Calu3 (cell line): ENCODE measurements at regions not wholly inside any gene's neighbourhood (a gene's known extent, or its start where the extent isn't known, plus 50 kb on each side); places are given as distances from the start of the nearest gene placed in this dataset.

Experiments used
- BruUV-seq: library from RNA; stranded (reverse); fragments of 400-500 nt; replicated peaks from 2 replicates; lab custom pipeline; 2021; lab: Mats Ljungman, UMichigan
- CTCF ChIA-PET: fragments of 300-600 bp; sonication (Branson Sonifier 250); formaldehyde crosslinking; loops from one replicate; lab custom pipeline; 2022; ENCODE audit warnings: antibody characterized with exemption; lab: Charles Lee
- DNase-seq: peaks from one replicate; pipeline ENCODE4 v3.0.0; 2022
- H3K27ac Mint-ChIP-seq: one replicate; pipeline ENCODE4 v1.8.0; 2022; ENCODE audit warnings: mixed read lengths; ENCODE audit not compliant: unreplicated experiment
- H3K27me3 Mint-ChIP-seq: one replicate; pipeline ENCODE4 v1.8.0; 2022; ENCODE audit warnings: mixed read lengths; ENCODE audit not compliant: unreplicated experiment
- H3K36me3 Mint-ChIP-seq: one replicate; pipeline ENCODE4 v1.8.0; 2022; ENCODE audit warnings: mild to moderate bottlenecking, moderate library complexity, mixed read lengths; ENCODE audit not compliant: insufficient read depth, unreplicated experiment
- H3K4me1 Mint-ChIP-seq: one replicate; pipeline ENCODE4 v1.8.0; 2022; ENCODE audit warnings: mild to moderate bottlenecking, low read depth, mixed read lengths; ENCODE audit not compliant: unreplicated experiment
- H3K4me3 Mint-ChIP-seq: one replicate; pipeline ENCODE4 v1.8.0; 2022; ENCODE audit warnings: mild to moderate bottlenecking, low read depth, moderate library complexity, mixed read lengths; ENCODE audit not compliant: unreplicated experiment
- H3K9me3 Mint-ChIP-seq: one replicate; pipeline ENCODE4 v1.8.0; 2022; ENCODE audit warnings: low read depth, mixed read lengths; ENCODE audit not compliant: unreplicated experiment
- intact Hi-C: fragments of 100-400 bp; cut with micrococcal nuclease; formaldehyde crosslinking; loops from one replicate; pipeline ENCODE4 v1.10.0; 2022; ENCODE audit not compliant: unreplicated experiment
- TF ChIP-seq, protein P1 (sequence below): fragments of 200-600 bp; IDR thresholded peaks from one replicate; pipeline ENCODE4 v1.8.0; 2022; ENCODE audit warnings: antibody characterized with exemption; ENCODE audit not compliant: unreplicated experiment

DNA sequence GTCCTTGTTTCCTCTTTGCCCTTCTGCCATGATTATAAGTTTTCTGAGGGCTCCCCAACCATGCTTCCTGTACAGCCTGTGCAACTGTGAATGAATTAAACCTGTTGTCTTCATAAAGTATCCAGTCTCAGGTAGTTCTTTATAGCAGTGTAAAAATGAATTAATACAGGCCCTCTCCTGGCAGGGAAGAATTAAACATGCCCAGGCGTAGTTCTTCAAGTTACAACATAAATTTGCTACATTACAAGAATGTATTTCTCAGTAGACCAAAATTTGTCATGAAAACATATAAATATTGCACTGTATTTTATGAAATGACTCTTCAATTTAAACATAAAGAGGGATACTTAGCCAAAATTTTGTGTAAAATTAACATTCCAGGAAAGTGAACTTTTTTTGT, 1089.9 kb upstream of the PCDH10 start:
- TF ChIP-seq, protein P1, sequence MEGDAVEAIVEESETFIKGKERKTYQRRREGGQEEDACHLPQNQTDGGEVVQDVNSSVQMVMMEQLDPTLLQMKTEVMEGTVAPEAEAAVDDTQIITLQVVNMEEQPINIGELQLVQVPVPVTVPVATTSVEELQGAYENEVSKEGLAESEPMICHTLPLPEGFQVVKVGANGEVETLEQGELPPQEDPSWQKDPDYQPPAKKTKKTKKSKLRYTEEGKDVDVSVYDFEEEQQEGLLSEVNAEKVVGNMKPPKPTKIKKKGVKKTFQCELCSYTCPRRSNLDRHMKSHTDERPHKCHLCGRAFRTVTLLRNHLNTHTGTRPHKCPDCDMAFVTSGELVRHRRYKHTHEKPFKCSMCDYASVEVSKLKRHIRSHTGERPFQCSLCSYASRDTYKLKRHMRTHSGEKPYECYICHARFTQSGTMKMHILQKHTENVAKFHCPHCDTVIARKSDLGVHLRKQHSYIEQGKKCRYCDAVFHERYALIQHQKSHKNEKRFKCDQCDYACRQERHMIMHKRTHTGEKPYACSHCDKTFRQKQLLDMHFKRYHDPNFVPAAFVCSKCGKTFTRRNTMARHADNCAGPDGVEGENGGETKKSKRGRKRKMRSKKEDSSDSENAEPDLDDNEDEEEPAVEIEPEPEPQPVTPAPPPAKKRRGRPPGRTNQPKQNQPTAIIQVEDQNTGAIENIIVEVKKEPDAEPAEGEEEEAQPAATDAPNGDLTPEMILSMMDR = no peak
- intact Hi-C loops = no loop called here
- DNase-seq = no peak

DNA sequence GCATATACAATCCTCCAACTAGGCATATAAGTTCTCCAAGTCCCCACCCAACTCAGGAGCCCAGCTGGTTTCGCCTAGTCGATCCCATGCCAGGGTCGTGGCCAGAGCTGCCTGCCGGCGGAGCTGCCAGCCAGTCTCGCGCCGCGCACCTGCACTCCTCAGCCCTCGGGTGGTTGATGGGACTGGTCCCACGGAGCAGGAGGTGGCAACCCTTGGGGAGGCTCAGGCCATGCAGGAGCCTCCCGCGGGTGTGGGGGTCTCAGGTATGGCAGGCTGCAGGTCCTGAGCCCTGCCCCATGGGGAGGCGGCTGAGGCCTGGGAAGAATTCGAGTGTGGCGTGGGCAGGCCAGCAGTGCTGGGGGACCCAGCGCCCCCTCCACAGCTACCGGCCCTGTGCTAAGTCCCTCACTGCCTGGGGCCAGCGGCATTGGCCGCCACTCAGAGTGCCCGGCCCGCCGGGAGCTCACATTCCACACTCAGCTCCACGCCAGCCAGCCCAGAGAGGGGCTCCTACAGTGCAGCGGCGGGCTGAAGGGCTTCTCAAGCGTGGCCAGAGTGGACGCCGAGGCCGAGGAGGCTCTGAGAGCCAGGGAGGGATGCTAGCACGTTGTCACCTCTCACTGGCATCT, 1086.4 kb upstream of the PCDH10 start:
- CTCF ChIA-PET = no interaction called here

More for the DNA sequence above, 1089.9 kb upstream of the PCDH10 start:
- Mint-ChIP-seq H3K4me3 (no peak overlapping the region), H3K27me3 (no peaks in the 10 kb centered on the region), H3K27ac (no peak overlapping the region), H3K4me1 (no peaks in the 10 kb centered on the region), H3K36me3 (no peaks in the 10 kb centered on the region), H3K9me3 (peaks cover 4% of the 10 kb centered on the region)
- CTCF ChIA-PET = no interaction called here
- BruUV-seq = no TSS peak

DNA sequence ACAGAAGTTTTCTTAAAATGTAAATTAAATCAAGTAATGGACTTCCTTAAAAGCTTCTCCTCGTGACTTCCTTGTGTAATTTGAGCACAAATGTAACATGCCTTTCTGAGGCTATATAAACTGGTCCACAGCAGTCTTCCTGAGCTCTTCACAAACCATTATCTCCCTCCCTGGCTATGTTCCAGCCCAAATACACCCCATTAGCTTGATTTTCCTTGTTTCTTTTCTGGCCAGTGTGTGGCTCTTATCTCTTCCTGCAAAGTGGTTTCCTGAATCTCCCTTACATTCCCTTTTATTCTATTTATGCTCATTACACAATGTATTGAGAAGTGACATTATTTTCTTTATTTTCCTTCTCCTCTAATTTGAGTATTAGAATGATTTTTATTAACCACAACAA, 1085.3 kb upstream of the PCDH10 start:
- CTCF ChIA-PET = no interaction called here
- Mint-ChIP-seq H3K9me3 (peaks cover 4% of the 10 kb centered on the region), H3K27me3 (no peaks in the 10 kb centered on the region), H3K4me3 (no peak overlapping the region), H3K36me3 (no peaks in the 10 kb centered on the region), H3K27ac (no peak overlapping the region), H3K4me1 (peaks cover 9% of the 10 kb centered on the region)
- intact Hi-C loops = no loop called here
- DNase-seq = no peak
- TF ChIP-seq, protein P1 = no peak
- no TSS peak for BruUV-seq

More for the DNA sequence above, 1086.4 kb upstream of the PCDH10 start:
- TF ChIP-seq, protein P1 = no peak
- Mint-ChIP-seq H3K9me3 (peaks cover 4% of the 10 kb centered on the region), H3K27ac (no peak overlapping the region), H3K4me1 (peaks cover 9% of the 10 kb centered on the region), H3K4me3 (no peak overlapping the region), H3K27me3 (no peaks in the 10 kb centered on the region), H3K36me3 (no peaks in the 10 kb centered on the region)
- no TSS peak for BruUV-seq
- no peak for DNase-seq
- intact Hi-C loops = no loop called here

DNA sequence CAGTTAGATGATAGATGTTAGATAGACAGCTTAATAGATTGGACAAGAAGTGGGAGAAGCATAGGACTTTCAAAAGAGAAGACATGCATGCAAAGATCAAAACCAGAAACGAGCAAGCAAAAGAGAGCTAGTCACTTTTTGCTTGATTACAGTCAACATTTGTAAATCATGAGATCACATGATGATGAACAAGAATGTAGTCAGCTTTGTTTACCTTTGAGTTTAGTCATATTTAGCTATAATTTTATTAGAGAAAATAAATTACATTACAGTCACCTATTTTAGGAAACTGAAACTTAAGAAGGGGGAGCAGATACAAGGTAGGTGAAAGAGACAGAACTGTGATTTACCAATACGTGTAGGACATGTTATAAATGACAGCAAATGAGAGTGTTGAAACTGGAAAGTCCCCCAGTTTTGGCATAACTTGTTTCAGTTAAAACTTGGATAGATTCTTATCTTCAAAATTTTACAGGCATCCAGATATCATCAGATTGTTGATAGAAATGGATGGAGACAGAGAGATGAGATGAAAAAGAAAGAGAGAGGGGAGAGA, 1083.1 kb upstream of the PCDH10 start:
- Mint-ChIP-seq H3K9me3 (peaks cover 4% of the 10 kb centered on the region), H3K27me3 (no peaks in the 10 kb centered on the region), H3K4me3 (no peak overlapping the region), H3K36me3 (no peaks in the 10 kb centered on the region), H3K27ac (no peak overlapping the region), H3K4me1 (peaks cover 9% of the 10 kb centered on the region)
- no TSS peak for BruUV-seq
- no peak for DNase-seq
- TF ChIP-seq, protein P1 = no peak
- CTCF ChIA-PET = no interaction called here
- intact Hi-C loops = no loop called here
